Renal cortical epithelial cell (primary cell): ENCODE measurements at regions not wholly inside any gene's neighbourhood (a gene's known extent, or its start where the extent isn't known, plus 50 kb on each side); places are given as distances from the start of the nearest gene placed in this dataset.

Experiments used
- DNase-seq: peaks from one replicate; pipeline ENCODE4 v3.0.0-alpha.2; 2011; ENCODE audit warnings: low read depth

- no peak for DNase-seq
Measured at GRCh38 chr4:143273160-143273917, 63.3 kb upstream of the GAB1 start.

GRCh38 chr4:143280861-143281260, 55.8 kb upstream of the GAB1 start:
- DNase-seq, result no peak

GRCh38 chr4:143281507-143282190, 55.0 kb upstream of the GAB1 start:
- DNase-seq, result no peak

GRCh38 chr4:143282211-143282707, 54.4 kb upstream of the GAB1 start:
- no peak for DNase-seq

GRCh38 chr4:143285696-143286437, 50.8 kb upstream of the GAB1 start:
- no peak for DNase-seq

- peak; percentile 15 for DNase-seq
Measured at GRCh38 chr4:143286701-143287571, 49.7 kb upstream of the GAB1 start.
